GM10248 (cell line): ENCODE measurements at regions not wholly inside any gene's neighbourhood (a gene's known extent, or its start where the extent isn't known, plus 50 kb on each side); places are given as distances from the start of the nearest gene placed in this dataset.

Source experiments
- CTCF ChIA-PET: fragments of 300-600 bp; sonication (Branson Sonifier 250); formaldehyde crosslinking; extraction: SDS; loops from one replicate; lab custom pipeline; 2021; ENCODE audit warnings: antibody characterized with exemption; lab: Yijun Ruan, JAX
- POLR2A ChIA-PET: fragments of 350-650 bp; sonication (Branson Sonifier 250); formaldehyde crosslinking; extraction: SDS; loops from one replicate; lab custom pipeline; 2020; ENCODE audit warnings: antibody characterized with exemption; lab: Yijun Ruan, JAX
- DNase-seq: peaks from one replicate; pipeline ENCODE4 v3.0.0; 2012; ENCODE audit errors: extremely low spot score
- TF ChIP-seq, protein P1 (sequence below): IDR thresholded peaks from 2 replicates; pipeline ENCODE4 v1.5.1; 2012; ENCODE audit warnings: mild to moderate bottlenecking, low read depth; ENCODE audit errors: extremely low read depth, missing control alignments, control extremely low read depth

DNA sequence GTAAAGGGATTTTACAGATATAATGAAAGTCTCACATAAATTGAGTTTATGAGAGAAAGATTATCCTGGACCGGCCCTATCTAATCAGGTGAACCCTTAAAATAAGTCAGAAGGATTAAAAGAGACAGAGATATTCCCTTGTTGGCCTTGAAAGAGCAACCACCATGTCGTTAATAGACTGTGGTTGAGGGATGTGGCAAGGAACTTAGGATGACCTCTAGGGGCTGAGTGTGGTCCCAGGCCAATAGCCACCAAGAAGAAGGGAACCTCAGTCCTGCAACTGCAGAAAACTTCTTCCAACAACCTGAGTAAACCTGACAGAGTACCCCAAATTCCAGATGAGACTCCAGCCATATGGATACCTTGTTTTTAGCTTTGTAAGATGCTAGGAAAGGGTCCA is 121.5 kb downstream of the POLR1F start:
- DNase-seq = no peak
- ChIA-PET POLR2A (no interaction called here), CTCF (no interaction called here)
- TF ChIP-seq, protein P1, sequence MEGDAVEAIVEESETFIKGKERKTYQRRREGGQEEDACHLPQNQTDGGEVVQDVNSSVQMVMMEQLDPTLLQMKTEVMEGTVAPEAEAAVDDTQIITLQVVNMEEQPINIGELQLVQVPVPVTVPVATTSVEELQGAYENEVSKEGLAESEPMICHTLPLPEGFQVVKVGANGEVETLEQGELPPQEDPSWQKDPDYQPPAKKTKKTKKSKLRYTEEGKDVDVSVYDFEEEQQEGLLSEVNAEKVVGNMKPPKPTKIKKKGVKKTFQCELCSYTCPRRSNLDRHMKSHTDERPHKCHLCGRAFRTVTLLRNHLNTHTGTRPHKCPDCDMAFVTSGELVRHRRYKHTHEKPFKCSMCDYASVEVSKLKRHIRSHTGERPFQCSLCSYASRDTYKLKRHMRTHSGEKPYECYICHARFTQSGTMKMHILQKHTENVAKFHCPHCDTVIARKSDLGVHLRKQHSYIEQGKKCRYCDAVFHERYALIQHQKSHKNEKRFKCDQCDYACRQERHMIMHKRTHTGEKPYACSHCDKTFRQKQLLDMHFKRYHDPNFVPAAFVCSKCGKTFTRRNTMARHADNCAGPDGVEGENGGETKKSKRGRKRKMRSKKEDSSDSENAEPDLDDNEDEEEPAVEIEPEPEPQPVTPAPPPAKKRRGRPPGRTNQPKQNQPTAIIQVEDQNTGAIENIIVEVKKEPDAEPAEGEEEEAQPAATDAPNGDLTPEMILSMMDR = no peak

DNA sequence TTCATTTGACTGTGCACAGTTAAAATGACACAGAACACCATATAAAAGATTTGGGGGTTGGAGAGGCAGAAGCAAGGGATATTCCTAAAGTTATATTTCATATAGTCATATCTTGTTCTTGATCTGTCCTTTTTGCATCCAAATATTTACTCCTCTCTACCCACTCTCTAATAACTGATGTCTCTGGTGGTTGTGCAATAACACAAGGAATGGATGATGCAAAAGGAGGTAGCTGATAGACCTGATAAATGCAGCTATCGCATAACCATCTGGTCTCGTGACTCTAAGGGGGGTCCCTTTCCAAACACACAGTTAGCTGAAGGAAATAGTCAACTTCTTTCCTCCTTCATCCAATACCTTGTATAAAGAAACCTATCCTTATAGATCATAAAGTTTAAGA is 123.1 kb downstream of the POLR1F start:
- POLR2A ChIA-PET = no interaction called here
- DNase-seq = no peak
- CTCF ChIA-PET = no interaction called here
- TF ChIP-seq, protein P1 = no peak

DNA sequence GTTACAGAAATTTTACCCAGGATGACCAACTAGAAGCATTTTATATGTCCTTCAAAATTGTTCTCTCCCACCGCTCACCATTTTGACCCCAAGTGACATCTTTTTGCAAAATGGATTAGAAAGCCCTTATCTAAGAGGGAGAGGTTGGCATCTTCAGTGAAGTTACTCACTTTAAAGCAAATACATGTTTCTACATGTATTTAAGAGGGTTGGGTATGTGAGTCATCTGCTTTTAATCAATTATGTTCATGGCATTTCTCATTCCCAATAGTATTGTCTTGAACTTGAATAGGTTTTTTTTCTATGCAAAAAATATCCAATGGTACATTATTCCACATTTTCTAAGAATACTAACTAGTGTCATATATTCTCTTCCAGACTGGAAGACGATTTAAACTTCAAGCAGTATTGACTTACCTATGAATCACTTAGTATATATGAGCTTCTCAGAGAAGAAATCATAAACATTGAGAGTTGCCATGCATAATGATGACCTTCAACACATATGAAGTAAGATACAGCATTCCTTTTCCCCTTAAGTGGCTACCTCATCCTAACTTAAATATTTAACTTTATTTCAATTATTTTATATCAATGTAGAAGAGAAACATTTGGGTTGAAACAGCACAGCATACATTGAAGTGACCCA is 132.8 kb downstream of the POLR1F start:
- no peak for DNase-seq
- ChIA-PET POLR2A (no interaction called here), CTCF (no interaction called here)

DNA sequence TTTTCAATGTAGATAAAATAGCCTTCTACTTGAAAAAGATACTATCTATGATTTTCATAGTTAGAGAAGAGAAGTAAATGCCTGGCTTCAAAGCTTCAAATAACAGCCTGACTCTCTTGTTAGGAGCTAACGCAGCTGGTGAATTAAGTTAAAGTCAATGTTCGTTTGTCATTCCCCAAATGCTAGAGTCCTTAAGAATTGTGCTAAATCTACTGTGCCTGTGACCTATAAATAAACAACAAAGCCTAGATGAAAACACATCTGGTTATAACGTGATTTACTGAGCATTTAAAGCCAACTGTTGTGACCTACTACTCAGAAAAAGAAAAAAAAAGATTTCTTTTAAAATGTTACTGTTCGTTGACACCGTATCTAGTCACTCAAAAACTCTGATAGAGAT is 134.7 kb downstream of the POLR1F start:
- no peak for DNase-seq
- ChIA-PET POLR2A (no interaction called here), CTCF (no interaction called here)
- TF ChIP-seq, protein P1 = no peak

More for the DNA sequence above, 132.8 kb downstream of the POLR1F start:
- TF ChIP-seq, protein P1 = no peak

DNA sequence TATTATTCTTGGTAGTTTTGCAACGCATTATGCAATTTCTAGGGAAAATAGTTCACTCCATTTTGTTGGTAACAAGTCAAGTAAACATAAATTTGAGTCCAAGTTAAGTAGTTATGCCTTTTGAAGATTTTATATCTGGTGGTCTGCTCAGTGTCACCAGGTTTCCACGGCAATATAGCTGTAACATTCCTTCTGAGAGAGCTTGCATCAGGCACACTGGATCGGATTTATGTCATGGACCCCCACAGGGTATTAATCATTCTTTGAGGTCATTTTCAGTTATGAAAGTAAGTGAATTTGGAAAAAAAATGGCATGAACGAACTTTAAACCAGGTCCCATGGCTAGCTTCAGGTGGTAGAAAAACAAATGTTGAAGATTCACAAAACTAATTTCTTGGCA is 136.3 kb downstream of the POLR1F start:
- CTCF ChIA-PET = no interaction called here
- POLR2A ChIA-PET = no interaction called here
- TF ChIP-seq, protein P1 = no peak
- DNase-seq = no peak

DNA sequence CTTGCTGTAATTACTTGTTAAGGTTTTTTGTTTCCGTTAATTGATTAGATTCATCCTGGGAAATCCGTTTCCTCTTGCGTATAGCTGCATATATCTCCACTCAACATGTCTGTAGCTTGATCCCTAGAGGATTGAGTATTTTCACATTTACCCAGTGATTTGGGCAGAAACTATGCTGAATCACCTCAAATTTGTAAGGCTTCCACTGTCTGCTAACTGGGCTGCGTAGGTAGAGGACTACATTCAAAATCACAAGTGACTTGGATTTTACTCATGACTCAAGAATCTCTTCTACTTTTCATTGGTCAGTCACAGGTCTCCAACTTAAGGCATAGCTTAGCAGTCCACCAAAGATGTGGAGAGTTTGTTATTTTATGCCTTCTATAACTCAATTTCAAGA is 141.8 kb downstream of the POLR1F start:
- ChIA-PET POLR2A (no interaction called here), CTCF (interaction anchor here (1.0 to 1.7 kb wide), 3 partner anchors 13 to 34 kb away, joined by 3 to 5 read pairs (median 3); no protein-coding TSS in a partner anchor)
- no peak for DNase-seq
- TF ChIP-seq, protein P1 = no peak
